K562 (cell line): ENCODE measurements at regions not wholly inside any gene's neighbourhood (a gene's known extent, or its start where the extent isn't known, plus 50 kb on each side); places are given as distances from the start of the nearest gene placed in this dataset.

Source experiments
- ATAC-seq: fragments of 200-7000 bp; cut with Tn5 transposase; 3 replicates; pipeline ENCODE4 v1.9.1; 2020; ENCODE audit warnings: moderate library complexity
- BruUV-seq: library from RNA; stranded (reverse); fragments of 400-500 nt; replicated peaks from 2 replicates; lab custom pipeline; 2021; lab: Mats Ljungman, UMichigan
- CTCF ChIA-PET: fragments of 300-600 bp; formaldehyde crosslinking; extraction: SDS; loops from one replicate; lab custom pipeline; 2021; ENCODE audit warnings: low intra/inter-chr PET ratio; lab: Yijun Ruan, JAX
- POLR2A ChIA-PET: fragments of 300-600, 350-650 bp; sonication (Branson Sonifier 250); formaldehyde crosslinking; extraction: SDS; loops from one replicate; lab custom pipeline; 2021; ENCODE audit warnings: antibody characterized with exemption, inconsistent platforms; lab: Yijun Ruan, JAX
- DNase-seq, 4 experiments: peaks; one replicate each; pipeline versions ENCODE4 v3.0.0 to v3.0.0-alpha.2; 2011 to 2018; ENCODE audit warnings: low spot score in 3 of 4, mixed read lengths in 3 of 4; ENCODE audit errors: extremely low read depth in 1 of 4
- FAIRE-seq: peaks from 2 replicates; lab custom pipeline; 2011; peaks lifted over from hg19 to GRCh38; lab: Jason Lieb, UNC
- H2AFZ ChIP-seq: 2 replicates; pipeline ENCODE4 v1.6.0; 2011; ENCODE audit warnings: low read depth, low read length, control low read depth, inconsistent platforms
- H3K27ac ChIP-seq: fragments of 200-600 bp; 3 replicates; pipeline ENCODE4 v1.8.0; 2011; ENCODE audit warnings: low read depth, mild to moderate bottlenecking, control low read depth, inconsistent platforms, low read length, moderate library complexity, mixed read lengths; ENCODE audit errors: extremely low read depth
- H3K27me3 ChIP-seq, 2 experiments: fragments of 300-600 bp in 1 of 2; 2 replicates in 1 of 2; 3 replicates in 1 of 2; pipeline versions ENCODE4 v1.6.0 to v1.8.0; 2011; ENCODE audit warnings: inconsistent platforms in 2 of 2, low read length in 2 of 2, mild to moderate bottlenecking in 1 of 2, mixed read lengths in 1 of 2, moderate library complexity in 1 of 2; ENCODE audit not compliant: control insufficient read depth in 2 of 2, insufficient read depth in 2 of 2
- H3K36me3 ChIP-seq: fragments of 300-600 bp; 3 replicates; pipeline ENCODE4 v1.8.0; 2011; ENCODE audit warnings: mild to moderate bottlenecking, low read length, inconsistent platforms; ENCODE audit not compliant: control insufficient read depth, insufficient read depth
- H3K4me1 ChIP-seq, 2 experiments: fragments of 200-600 bp in 1 of 2; replicated peaks in 1 of 2; 2 replicates in 1 of 2; 3 replicates in 1 of 2; pipeline versions ENCODE4 v1.5.1 to v1.8.0; 2011; ENCODE audit warnings: inconsistent platforms in 2 of 2, low read length in 2 of 2, mild to moderate bottlenecking in 1 of 2, mixed read lengths in 1 of 2, moderate library complexity in 1 of 2; ENCODE audit not compliant: control insufficient read depth in 2 of 2, insufficient read depth in 2 of 2
- H3K4me2 ChIP-seq: 2 replicates; pipeline ENCODE4 v1.6.1; 2011; ENCODE audit warnings: low read length, control low read depth, inconsistent platforms, mixed read lengths; ENCODE audit not compliant: insufficient read depth
- H3K4me3 ChIP-seq: fragments of 200-600 bp; sonication (generic), shearing (Covaris generic); 2 replicates; pipeline ENCODE4 v1.5.1; 2016; ENCODE audit warnings: control low read depth, inconsistent platforms
- H3K79me2 ChIP-seq: fragments of 200-600 bp; 3 replicates; pipeline ENCODE4 v1.8.0; 2011; ENCODE audit warnings: low read length, inconsistent platforms; ENCODE audit not compliant: control insufficient read depth, insufficient read depth
- H3K9ac ChIP-seq, 2 experiments: 2 replicates each; pipeline versions ENCODE4 v1.6.0 to v1.6.1; 2011; ENCODE audit warnings: low read depth in 2 of 2, low read length in 2 of 2, control low read depth in 1 of 2, inconsistent platforms in 1 of 2, mild to moderate bottlenecking in 1 of 2, mixed read lengths in 1 of 2; ENCODE audit not compliant: insufficient read depth in 1 of 2
- H3K9me1 ChIP-seq: one replicate; pipeline ENCODE4 v1.6.0; 2011; ENCODE audit warnings: inconsistent platforms, mild to moderate bottlenecking, low read length, moderate library complexity; ENCODE audit not compliant: control insufficient read depth, insufficient read depth
- H3K9me3 ChIP-seq: replicated peaks from 2 replicates; pipeline ENCODE4 v1.5.1; 2011; ENCODE audit warnings: low read depth, low read length, inconsistent platforms; ENCODE audit not compliant: control insufficient read depth, insufficient read depth
- H4K20me1 ChIP-seq: replicated peaks from 2 replicates; pipeline ENCODE4 v1.6.1; 2011; ENCODE audit warnings: low read length, inconsistent platforms, mixed read lengths; ENCODE audit not compliant: control insufficient read depth, insufficient read depth
- ETV6 ChIP-seq, 3 experiments: fragments of 150-350 bp in 1 of 3; sonication (generic) in 1 of 3; formaldehyde crosslinking in 1 of 3; IDR thresholded peaks; 2 replicates each; pipeline versions ENCODE4 v1.6.1 to v1.8.0; 2014 to 2022; ENCODE audit warnings: borderline replicate concordance in 2 of 3, low read depth in 2 of 3, antibody characterized with exemption in 1 of 3, low read length in 1 of 3, mild to moderate bottlenecking in 1 of 3, missing genetic modification reagents in 1 of 3
- GATA2 ChIP-seq: sonication (generic); formaldehyde crosslinking; IDR thresholded peaks from 2 replicates; pipeline ENCODE4 v1.4.0; 2020; ENCODE audit warnings: mild to moderate bottlenecking, missing genetic modification reagents
- ZNF408 ChIP-seq: fragments of 250-450 bp; sonication (Bioruptor Pico); IDR thresholded peaks from 2 replicates; pipeline ENCODE4 v1.4.0; 2020; ENCODE audit warnings: low read depth, mild to moderate bottlenecking, moderate library complexity
- WGBS: fragments of 100-300 bp; shearing (Covaris generic); methylation state at CpG from one replicate; pipeline ENCODE4 v1.1.6; 2016; ENCODE audit warnings: low coverage, mixed read lengths; ENCODE audit not compliant: insufficient coverage; ENCODE audit errors: missing lambda C conversion rate; 5-methylcytosine and 5-hydroxymethylcytosine counted together
- in situ Hi-C: fragments of 300-500 bp; cut with MboI; formaldehyde crosslinking; loops from 4 replicates; pipeline ENCODE4 v1.15.0; 2018; ENCODE audit warnings: inconsistent platforms, mixed read lengths
- intact Hi-C: fragments of 100-400 bp; cut with micrococcal nuclease; formaldehyde crosslinking; loops from 2 replicates; pipeline ENCODE4 v1.14.2; 2022
- TF ChIP-seq, protein P1 (sequence below): fragments of 250-450 bp; sonication (Bioruptor Pico); IDR thresholded peaks from 2 replicates; pipeline ENCODE4 v1.5.0; 2021
- TF ChIP-seq, protein P2 (sequence below): fragments of 250-450 bp; sonication (Bioruptor Pico); IDR thresholded peaks from 2 replicates; pipeline ENCODE4 v1.9.0; 2021; ENCODE audit warnings: mild to moderate bottlenecking, inconsistent platforms

DNA sequence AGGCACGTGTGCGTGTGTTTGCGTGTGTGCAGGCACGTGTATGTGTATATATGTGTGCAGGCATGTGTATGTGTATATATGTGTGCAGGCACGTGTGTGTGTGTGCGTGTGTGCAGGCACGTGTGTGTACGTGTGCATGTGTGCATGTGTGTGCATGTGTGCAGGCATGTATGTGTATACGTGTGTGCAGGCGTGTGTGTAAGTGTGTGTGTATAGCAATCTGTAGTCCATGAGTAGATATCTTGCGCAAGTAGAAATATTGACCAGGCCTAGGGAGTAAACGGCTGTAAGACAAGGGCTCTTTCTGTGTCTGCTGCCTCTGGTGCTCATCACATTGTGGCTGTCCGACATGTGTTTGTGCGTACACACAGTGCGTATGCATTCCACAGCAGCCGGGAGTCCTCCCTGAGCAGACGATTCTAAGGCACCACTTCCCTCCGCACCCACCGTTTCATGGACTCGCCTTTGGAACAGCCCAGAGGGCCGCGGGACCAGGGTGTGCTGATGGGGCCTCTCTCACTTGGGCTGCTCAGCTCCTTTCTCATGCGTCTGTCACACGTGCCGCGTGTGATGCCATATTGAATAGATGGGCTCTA lies 167.6 kb downstream of the ERMARD start:
- CTCF ChIA-PET = no interaction called here
- POLR2A ChIA-PET = interaction anchor here (0.5 to 0.8 kb wide), 2 partner anchors 314 to 601 kb away, joined by 3 to 4 read pairs; no protein-coding TSS in a partner anchor
- H3K4me3 ChIP-seq = no peak overlapping the region
- H3K36me3 ChIP-seq = no peaks in the 10 kb centered on the region
- H3K9me3 ChIP-seq = peaks cover 9% of the 10 kb centered on the region
- in situ Hi-C loops = no loop called here
- no peak overlapping the region for H3K4me2 ChIP-seq
- intact Hi-C loops = no loop called here
- no peaks in the 10 kb centered on the region for H3K9me1 ChIP-seq
- no peak overlapping the region for H2AFZ ChIP-seq
- FAIRE-seq (no peak), DNase-seq (no peak), ATAC-seq (no peak)
- no peak for TF ChIP-seq GATA2 (CRISPR knock-in tag)
- no peak for TF ChIP-seq ZNF408 (CRISPR knock-in tag)
- no peak for TF ChIP-seq ETV6 (IDR thresholded peaks at IDR 0.05; ENCODE audit: borderline replicate concordance in 1 of 2, low read depth in 2 of 2, low read length in 1 of 2)
- TF ChIP-seq ETV6 (CRISPR knock-in tag; IDR thresholded peaks at IDR 0.05; ENCODE audit: borderline replicate concordance) = no peak
- TF ChIP-seq, protein P1, sequence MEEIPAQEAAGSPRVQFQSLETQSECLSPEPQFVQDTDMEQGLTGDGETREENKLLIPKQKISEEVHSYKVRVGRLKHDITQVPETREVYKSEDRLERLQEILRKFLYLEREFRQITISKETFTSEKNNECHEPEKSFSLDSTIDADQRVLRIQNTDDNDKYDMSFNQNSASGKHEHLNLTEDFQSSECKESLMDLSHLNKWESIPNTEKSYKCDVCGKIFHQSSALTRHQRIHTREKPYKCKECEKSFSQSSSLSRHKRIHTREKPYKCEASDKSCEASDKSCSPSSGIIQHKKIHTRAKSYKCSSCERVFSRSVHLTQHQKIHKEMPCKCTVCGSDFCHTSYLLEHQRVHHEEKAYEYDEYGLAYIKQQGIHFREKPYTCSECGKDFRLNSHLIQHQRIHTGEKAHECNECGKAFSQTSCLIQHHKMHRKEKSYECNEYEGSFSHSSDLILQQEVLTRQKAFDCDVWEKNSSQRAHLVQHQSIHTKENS (CRISPR knock-in tag) = no peak
- TF ChIP-seq, protein P2, sequence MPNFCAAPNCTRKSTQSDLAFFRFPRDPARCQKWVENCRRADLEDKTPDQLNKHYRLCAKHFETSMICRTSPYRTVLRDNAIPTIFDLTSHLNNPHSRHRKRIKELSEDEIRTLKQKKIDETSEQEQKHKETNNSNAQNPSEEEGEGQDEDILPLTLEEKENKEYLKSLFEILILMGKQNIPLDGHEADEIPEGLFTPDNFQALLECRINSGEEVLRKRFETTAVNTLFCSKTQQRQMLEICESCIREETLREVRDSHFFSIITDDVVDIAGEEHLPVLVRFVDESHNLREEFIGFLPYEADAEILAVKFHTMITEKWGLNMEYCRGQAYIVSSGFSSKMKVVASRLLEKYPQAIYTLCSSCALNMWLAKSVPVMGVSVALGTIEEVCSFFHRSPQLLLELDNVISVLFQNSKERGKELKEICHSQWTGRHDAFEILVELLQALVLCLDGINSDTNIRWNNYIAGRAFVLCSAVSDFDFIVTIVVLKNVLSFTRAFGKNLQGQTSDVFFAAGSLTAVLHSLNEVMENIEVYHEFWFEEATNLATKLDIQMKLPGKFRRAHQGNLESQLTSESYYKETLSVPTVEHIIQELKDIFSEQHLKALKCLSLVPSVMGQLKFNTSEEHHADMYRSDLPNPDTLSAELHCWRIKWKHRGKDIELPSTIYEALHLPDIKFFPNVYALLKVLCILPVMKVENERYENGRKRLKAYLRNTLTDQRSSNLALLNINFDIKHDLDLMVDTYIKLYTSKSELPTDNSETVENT (CRISPR knock-in tag) = no peak
- WGBS = 18% methylated on average over 26 of the region's 26 CpGs
- H3K9ac ChIP-seq = no peak overlapping the region
- H4K20me1 ChIP-seq = no peaks in the 10 kb centered on the region
- no peaks in the 10 kb centered on the region for H3K79me2 ChIP-seq
- peaks cover 0 to 36% of the 10 kb centered on the region in 2 experiments; a peak in 4 of 5 replicates for H3K27me3 ChIP-seq
- no TSS peak for BruUV-seq
- H3K27ac ChIP-seq = no peak overlapping the region
- H3K4me1 ChIP-seq = peaks cover 0 to 13% of the 10 kb centered on the region in 2 experiments; a peak in 3 of 5 replicates
